HCT116 (cell line): ENCODE measurements at regions not wholly inside any gene's neighbourhood (a gene's known extent, or its start where the extent isn't known, plus 50 kb on each side); places are given as distances from the start of the nearest gene placed in this dataset.

Experiments used
- ATAC-seq: fragments of 200-7000 bp; cut with Tn5 transposase; 2 replicates; pipeline ENCODE4 v1.9.1; 2020; ENCODE audit warnings: mild to moderate bottlenecking, moderate library complexity
- BruUV-seq: library from RNA; stranded (reverse); fragments of 400-500 nt; replicated peaks from 2 replicates; lab custom pipeline; 2021; lab: Mats Ljungman, UMichigan
- CTCF ChIA-PET: fragments of 300-600 bp; sonication (Branson Sonifier 250); formaldehyde crosslinking; loops from one replicate; lab custom pipeline; 2021; ENCODE audit warnings: antibody characterized with exemption; lab: Charles Lee
- POLR2A ChIA-PET: fragments of 300-600, 350-600 bp; sonication (Branson Sonifier 250); formaldehyde crosslinking; loops from one replicate; lab custom pipeline; 2021; ENCODE audit warnings: antibody characterized with exemption; lab: Charles Lee
- RAD21 ChIA-PET, 2 experiments: fragments of 300-600 bp; sonication (Branson Sonifier 250); formaldehyde crosslinking; loops; one replicate each; lab custom pipeline; 2023; ENCODE audit warnings: low total read pairs in 2 of 2; ENCODE audit not compliant: uncharacterized antibody in 2 of 2, unreplicated experiment in 2 of 2, low non-redundant PET in 1 of 2; lab: Charles Lee
- DNase-seq: peaks from one replicate; pipeline ENCODE4 v3.0.0-alpha.2; 2010; ENCODE audit warnings: low read depth, low spot score
- H2AFZ ChIP-seq: fragments of 200-600 bp; shearing (Covaris generic), sonication (generic); 2 replicates; pipeline ENCODE4 v1.6.1; 2017; ENCODE audit warnings: low read depth, mixed run types, mixed read lengths, antibody characterized with exemption, low read length; ENCODE audit not compliant: poor library complexity, severe bottlenecking
- H3K27ac ChIP-seq: 2 replicates; pipeline ENCODE4 v1.5.1; 2012; ENCODE audit warnings: low read depth, low read length
- H3K27me3 ChIP-seq: fragments of 200-600 bp; sonication (generic); 2 replicates; pipeline ENCODE4 v1.6.1; 2016; ENCODE audit warnings: mixed run types, low read length, mixed read lengths; ENCODE audit not compliant: insufficient read depth
- H3K36me3 ChIP-seq, 2 experiments: fragments of 200-500 bp in 1 of 2; fragments of 200-600 bp in 1 of 2; sonication (Bioruptor generic) in 1 of 2; sonication (generic) in 1 of 2; 2 replicates each; pipeline versions ENCODE4 v1.5.1 to v1.6.1; 2014 to 2016; ENCODE audit warnings: low read length in 2 of 2, inconsistent platforms in 1 of 2, mixed read lengths in 1 of 2, mixed run types in 1 of 2; ENCODE audit not compliant: insufficient read depth in 2 of 2, control insufficient read depth in 1 of 2
- H3K4me1 ChIP-seq, 2 experiments: fragments of 200-600 bp in 1 of 2; sonication (generic) in 1 of 2; 2 replicates each; pipeline versions ENCODE4 v1.5.1 to v1.6.1; 2012 to 2017; ENCODE audit warnings: low read length in 2 of 2, inconsistent platforms in 1 of 2, mild to moderate bottlenecking in 1 of 2, mixed read lengths in 1 of 2, mixed run types in 1 of 2, moderate library complexity in 1 of 2; ENCODE audit not compliant: insufficient read depth in 2 of 2, control insufficient read depth in 1 of 2
- H3K4me2 ChIP-seq: fragments of 200-600 bp; sonication (generic); 2 replicates; pipeline ENCODE4 v1.6.1; 2017; ENCODE audit warnings: mixed run types, low read length, mixed read lengths
- H3K4me3 ChIP-seq, 2 experiments: fragments of 200-600 bp in 1 of 2; sonication (generic) in 1 of 2; replicated peaks in 1 of 2; 2 replicates each; pipeline ENCODE4 v1.5.1; 2011 to 2016; ENCODE audit warnings: low read length in 2 of 2, control low read depth in 1 of 2, low read depth in 1 of 2, mild to moderate bottlenecking in 1 of 2, mixed read lengths in 1 of 2, mixed run types in 1 of 2
- H3K79me2 ChIP-seq: fragments of 200-600 bp; sonication (generic); 2 replicates; pipeline ENCODE4 v1.6.1; 2017; ENCODE audit warnings: mild to moderate bottlenecking, mixed run types, low read length, moderate library complexity, mixed read lengths; ENCODE audit not compliant: insufficient read depth
- H3K9ac ChIP-seq: fragments of 200-600 bp; sonication (generic); 2 replicates; pipeline ENCODE4 v1.6.1; 2016; ENCODE audit warnings: low read length, mixed read lengths
- H3K9me2 ChIP-seq: fragments of 200-600 bp; sonication (generic), shearing (Covaris generic); 2 replicates; pipeline ENCODE4 v1.6.1; 2017; ENCODE audit warnings: mixed run types, mild to moderate bottlenecking, moderate library complexity; ENCODE audit not compliant: insufficient read depth
- H3K9me3 ChIP-seq, 2 experiments: fragments of 200-500 bp in 1 of 2; fragments of 200-600 bp in 1 of 2; sonication (Bioruptor generic) in 1 of 2; sonication (generic) in 1 of 2; 2 replicates each; pipeline ENCODE4 v1.6.1; 2014 to 2017; ENCODE audit warnings: low read length in 2 of 2, mixed read lengths in 2 of 2, inconsistent platforms in 1 of 2, low read depth in 1 of 2, mild to moderate bottlenecking in 1 of 2, mixed run types in 1 of 2, moderate library complexity in 1 of 2; ENCODE audit not compliant: control insufficient read depth in 1 of 2, insufficient read depth in 1 of 2
- H4K20me1 ChIP-seq: fragments of 200-600 bp; sonication (generic), shearing (Covaris generic); 2 replicates; pipeline ENCODE4 v1.6.1; 2017; ENCODE audit warnings: mixed run types, mild to moderate bottlenecking, moderate library complexity; ENCODE audit not compliant: insufficient read depth
- CBX3 ChIP-seq: IDR thresholded peaks from 2 replicates; pipeline ENCODE4 v1.6.1; 2012; ENCODE audit warnings: low read depth
- CTCF ChIP-seq, 3 experiments: fragments of 200-600 bp in 1 of 3; sonication (generic) in 1 of 3; IDR thresholded peaks in 2 of 3; conservative IDR thresholded peaks in 1 of 3; 2 replicates each; pipeline ENCODE4 v1.5.1; 2012 to 2017; ENCODE audit warnings: low read depth in 2 of 3, low read length in 2 of 3, antibody characterized with exemption in 1 of 3, borderline replicate concordance in 1 of 3, control low read depth in 1 of 3, mild to moderate bottlenecking in 1 of 3, mixed read lengths in 1 of 3, mixed run types in 1 of 3, moderate library complexity in 1 of 3; ENCODE audit not compliant: insufficient read depth in 1 of 3
- FOSL1 ChIP-seq: IDR thresholded peaks from 2 replicates; pipeline ENCODE4 v1.6.1; 2012; ENCODE audit warnings: low read depth
- MAX ChIP-seq: IDR thresholded peaks from 2 replicates; pipeline ENCODE4 v1.6.1; 2012
- POLR2A ChIP-seq: IDR thresholded peaks from 2 replicates; pipeline ENCODE4 v1.7.0; 2011; ENCODE audit warnings: borderline replicate concordance; ENCODE audit not compliant: insufficient read depth, insufficient read length; ENCODE audit errors: extremely low read depth
- POLR2AphosphoS5 ChIP-seq: IDR thresholded peaks from 2 replicates; pipeline ENCODE4 v1.6.1; 2011; ENCODE audit warnings: mild to moderate bottlenecking, low read depth, low read length, moderate library complexity
- RAD21 ChIP-seq: IDR thresholded peaks from 2 replicates; pipeline ENCODE4 v1.6.1; 2012; ENCODE audit warnings: low read depth, mild to moderate bottlenecking
- REST ChIP-seq: IDR thresholded peaks from 2 replicates; pipeline ENCODE4 v1.6.1; 2012; ENCODE audit warnings: low read depth
- SP1 ChIP-seq: IDR thresholded peaks from 2 replicates; pipeline ENCODE4 v1.6.1; 2012; ENCODE audit warnings: low read depth
- TCF7L2 ChIP-seq: IDR thresholded peaks from 2 replicates; pipeline ENCODE4 v1.7.0; 2011; ENCODE audit warnings: borderline replicate concordance, inconsistent platforms; ENCODE audit not compliant: insufficient read depth, insufficient read length; ENCODE audit errors: extremely low read depth
- ZFX ChIP-seq: fragments of 450-650 bp; IDR thresholded peaks from 2 replicates; pipeline ENCODE4 v1.6.1; 2017
- intact Hi-C: fragments of 100-400 bp; cut with micrococcal nuclease; formaldehyde crosslinking; loops from 2 replicates; pipeline ENCODE4 v1.10.0; 2022

GRCh38 chr6:25223490-25223991 is 55.6 kb upstream of the CARMIL1 start:
- peak; percentile 61 for DNase-seq
- H3K4me3 ChIP-seq, result peak overlapping the region; percentile 18 to 23; a peak in 3 of 4 replicates
- POLR2A ChIA-PET, result interaction anchor here (0.8 kb wide), 1 partner anchor 333 kb away, joined by 3 read pairs; no protein-coding TSS in a partner anchor
- H3K9me3 ChIP-seq, result no peaks in the 10 kb centered on the region
- CTCF ChIA-PET, result interaction anchor here (0.5 to 3.3 kb wide), 25 partner anchors 8 to 794 kb away, joined by 3 to 40 read pairs (median 3); partner anchors contain the start of gene CARMIL1
- TF ChIP-seq SP1 (no peak), POLR2A (no peak), ZFX (no peak), MAX (no peak), REST (no peak), POLR2AphosphoS5 (no peak), CBX3 (no peak), RAD21 (peak; percentile 93), FOSL1 (no peak), CTCF (IDR thresholded peaks at IDR 0.05 in 2 of 3, conservative IDR thresholded peaks at IDR 0.05 in 1 of 3; ENCODE audit: borderline replicate concordance in 1 of 3, insufficient read depth in 1 of 3, low read depth in 2 of 3, low read length in 2 of 3) (peak; percentile 76 to 95 (median 89)), TCF7L2 (no peak)
- TF ChIP-seq, all 23 proteins: peak for 2
- H3K4me1 ChIP-seq, result no peaks in the 10 kb centered on the region; a peak in 1 of 4 replicates
- no peak overlapping the region for H3K9ac ChIP-seq
- ATAC-seq, result peak; percentile 80
- no TSS peak for BruUV-seq
- RAD21 ChIA-PET, result interaction anchor here (0.7 to 1.5 kb wide), 6 partner anchors 42 to 495 kb away, joined by 3 to 7 read pairs (median 4); no protein-coding TSS in a partner anchor
- H3K4me2 ChIP-seq, result peak overlapping the region; percentile 60
- no peaks in the 10 kb centered on the region for H3K36me3 ChIP-seq
- H3K27me3 ChIP-seq, result no peaks in the 10 kb centered on the region
- H3K27ac ChIP-seq, result no peak overlapping the region
- H4K20me1 ChIP-seq, result no peaks in the 10 kb centered on the region
- intact Hi-C loops, result loop anchor here (1.0 to 5.0 kb wide), 6 partner anchors 267 to 719 kb away; no protein-coding TSS in a partner anchor
- H3K9me2 ChIP-seq, result no peaks in the 10 kb centered on the region
- peak overlapping the region; percentile 49 for H2AFZ ChIP-seq
- H3K79me2 ChIP-seq, result no peaks in the 10 kb centered on the region
